HEK293T (cell line): ENCODE measurements at regions not wholly inside any gene's neighbourhood (a gene's known extent, or its start where the extent isn't known, plus 50 kb on each side); places are given as distances from the start of the nearest gene placed in this dataset.

Experiments
- BHLHE40 ChIP-seq: fragments of 450-650 bp; IDR thresholded peaks from 2 replicates; pipeline ENCODE4 v1.6.1; 2016; ENCODE audit warnings: mild to moderate bottlenecking, moderate library complexity, borderline replicate concordance
- FOXA1 ChIP-seq: fragments of 450-650 bp; IDR thresholded peaks from 2 replicates; pipeline ENCODE4 v1.6.1; 2016; ENCODE audit warnings: mild to moderate bottlenecking
- FOXM1 ChIP-seq: fragments of 450-650 bp; IDR thresholded peaks from 2 replicates; pipeline ENCODE4 v1.6.1; 2017; ENCODE audit warnings: mild to moderate bottlenecking, borderline replicate concordance
- SP1 ChIP-seq: fragments of 450-650 bp; IDR thresholded peaks from 2 replicates; pipeline ENCODE4 v1.6.1; 2017

DNA sequence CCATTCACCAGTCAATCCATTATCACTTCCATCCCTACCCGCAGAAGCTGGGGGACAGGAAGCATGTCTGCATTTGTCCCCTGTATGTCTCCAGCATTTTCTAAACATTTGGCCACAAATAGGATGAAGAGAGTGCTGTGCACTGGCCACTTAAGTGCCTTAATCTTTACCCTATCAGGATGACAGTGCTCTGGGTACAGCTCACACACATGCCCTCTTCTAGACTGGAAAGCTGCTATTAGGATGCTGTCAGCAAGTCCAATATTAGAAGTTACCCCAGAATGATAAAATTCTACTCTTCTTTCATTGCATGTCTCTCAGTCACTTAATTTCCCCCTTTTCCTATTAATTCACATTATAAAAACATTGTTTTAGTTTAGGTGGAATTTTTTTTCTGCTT lies 168.4 kb downstream of the RASEF start:
- no peak for TF ChIP-seq SP1
- no peak for TF ChIP-seq BHLHE40
- TF ChIP-seq FOXM1 = no peak
- TF ChIP-seq FOXA1 = no peak
